GM10248 (cell line): ENCODE measurements at regions not wholly inside any gene's neighbourhood (a gene's known extent, or its start where the extent isn't known, plus 50 kb on each side); places are given as distances from the start of the nearest gene placed in this dataset.

Source experiments
- CTCF ChIA-PET: fragments of 300-600 bp; sonication (Branson Sonifier 250); formaldehyde crosslinking; extraction: SDS; loops from one replicate; lab custom pipeline; 2021; ENCODE audit warnings: antibody characterized with exemption; lab: Yijun Ruan, JAX
- POLR2A ChIA-PET: fragments of 350-650 bp; sonication (Branson Sonifier 250); formaldehyde crosslinking; extraction: SDS; loops from one replicate; lab custom pipeline; 2020; ENCODE audit warnings: antibody characterized with exemption; lab: Yijun Ruan, JAX
- DNase-seq: peaks from one replicate; pipeline ENCODE4 v3.0.0; 2012; ENCODE audit errors: extremely low spot score
- TF ChIP-seq, protein P1 (sequence below): IDR thresholded peaks from 2 replicates; pipeline ENCODE4 v1.5.1; 2012; ENCODE audit warnings: mild to moderate bottlenecking, low read depth; ENCODE audit errors: extremely low read depth, missing control alignments, control extremely low read depth

DNA sequence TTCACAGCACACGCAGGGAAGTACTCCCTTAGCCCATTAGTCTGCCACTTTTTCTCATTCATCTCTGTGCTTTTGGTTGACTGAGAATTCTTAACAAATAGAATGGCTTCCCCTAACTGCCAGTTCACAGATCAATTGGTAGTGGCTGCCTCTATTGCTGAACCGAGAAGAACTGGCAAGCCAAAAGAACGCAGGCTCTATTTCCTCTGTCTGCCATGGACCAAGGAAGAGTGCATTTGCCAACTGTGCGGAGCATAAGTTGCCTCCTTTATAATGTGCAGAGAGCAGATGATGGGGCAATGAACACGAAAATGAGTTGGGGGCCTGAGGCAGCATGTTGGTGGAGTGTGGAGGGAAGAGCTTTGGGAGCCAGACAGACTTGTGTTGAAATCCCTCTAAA is 483.1 kb upstream of the CAMK1G start:
- ChIA-PET POLR2A (no interaction called here), CTCF (interaction anchor here (0.6 to 1.4 kb wide), 4 partner anchors 8 to 44 kb away, joined by 3 read pairs; no protein-coding TSS in a partner anchor)
- TF ChIP-seq, protein P1, sequence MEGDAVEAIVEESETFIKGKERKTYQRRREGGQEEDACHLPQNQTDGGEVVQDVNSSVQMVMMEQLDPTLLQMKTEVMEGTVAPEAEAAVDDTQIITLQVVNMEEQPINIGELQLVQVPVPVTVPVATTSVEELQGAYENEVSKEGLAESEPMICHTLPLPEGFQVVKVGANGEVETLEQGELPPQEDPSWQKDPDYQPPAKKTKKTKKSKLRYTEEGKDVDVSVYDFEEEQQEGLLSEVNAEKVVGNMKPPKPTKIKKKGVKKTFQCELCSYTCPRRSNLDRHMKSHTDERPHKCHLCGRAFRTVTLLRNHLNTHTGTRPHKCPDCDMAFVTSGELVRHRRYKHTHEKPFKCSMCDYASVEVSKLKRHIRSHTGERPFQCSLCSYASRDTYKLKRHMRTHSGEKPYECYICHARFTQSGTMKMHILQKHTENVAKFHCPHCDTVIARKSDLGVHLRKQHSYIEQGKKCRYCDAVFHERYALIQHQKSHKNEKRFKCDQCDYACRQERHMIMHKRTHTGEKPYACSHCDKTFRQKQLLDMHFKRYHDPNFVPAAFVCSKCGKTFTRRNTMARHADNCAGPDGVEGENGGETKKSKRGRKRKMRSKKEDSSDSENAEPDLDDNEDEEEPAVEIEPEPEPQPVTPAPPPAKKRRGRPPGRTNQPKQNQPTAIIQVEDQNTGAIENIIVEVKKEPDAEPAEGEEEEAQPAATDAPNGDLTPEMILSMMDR: no peak
- no peak for DNase-seq

DNA sequence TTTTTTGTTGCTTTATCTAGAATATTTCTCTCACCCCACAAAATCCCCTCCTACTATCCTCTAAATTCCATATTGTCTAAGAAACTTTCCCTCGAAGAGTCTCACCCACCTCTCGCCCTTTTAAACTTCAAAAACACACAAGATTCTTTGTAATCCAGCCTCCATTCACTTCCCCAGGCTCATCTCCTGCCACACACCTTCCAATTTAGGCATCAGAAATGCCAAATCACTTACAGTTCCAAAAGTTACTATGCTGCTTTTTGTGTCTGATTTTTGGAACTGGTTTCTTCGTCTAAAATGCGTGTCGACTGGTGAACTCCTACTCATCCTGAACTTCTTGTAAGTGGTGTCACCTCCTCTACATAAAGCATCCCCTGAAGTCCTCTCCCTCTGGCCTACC is 482.4 kb upstream of the CAMK1G start:
- POLR2A ChIA-PET: no interaction called here
- CTCF ChIA-PET: interaction anchor here (0.6 to 1.4 kb wide), 4 partner anchors 8 to 44 kb away, joined by 3 read pairs; no protein-coding TSS in a partner anchor
- DNase-seq: no peak
- TF ChIP-seq, protein P1: no peak

DNA sequence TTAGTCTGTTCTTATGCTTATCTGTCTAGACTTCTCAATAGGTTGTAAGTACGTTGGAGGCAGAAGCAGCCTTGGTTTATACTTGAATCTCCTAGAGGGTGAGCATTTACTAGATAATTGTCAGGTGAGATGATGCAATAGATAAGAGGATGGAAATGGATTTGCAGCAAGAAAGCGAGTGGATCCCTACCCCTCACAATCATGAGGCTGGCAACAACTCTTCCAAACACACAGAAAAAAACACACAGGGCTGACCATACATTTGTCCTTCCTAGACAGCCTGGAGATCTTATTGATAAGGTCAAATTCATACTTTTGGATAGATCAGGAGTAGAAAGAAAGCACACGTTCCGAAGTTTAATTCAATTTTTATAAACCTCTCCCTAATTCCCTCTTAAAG is 481.4 kb upstream of the CAMK1G start:
- TF ChIP-seq, protein P1: no peak
- ChIA-PET CTCF (no interaction called here), POLR2A (no interaction called here)
- no peak for DNase-seq

DNA sequence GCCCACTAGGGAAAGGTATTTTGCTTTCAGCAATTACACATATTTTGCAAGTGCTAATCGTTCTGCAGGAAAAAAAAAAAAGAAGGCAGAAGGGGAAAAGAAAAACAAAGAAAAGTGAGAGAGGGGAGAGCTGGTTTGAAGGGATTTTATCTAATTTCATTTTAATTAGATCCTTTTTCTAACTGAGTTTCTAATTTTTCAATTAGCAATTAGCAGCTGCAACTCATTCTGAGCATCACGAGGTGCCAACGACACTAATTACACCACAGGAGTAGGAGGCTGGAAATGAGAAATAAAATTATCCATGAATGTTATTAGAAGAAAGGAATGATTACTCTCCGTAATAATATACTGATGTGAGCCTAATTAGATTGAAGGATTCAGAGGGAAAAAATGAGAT is 481.0 kb upstream of the CAMK1G start:
- ChIA-PET CTCF (no interaction called here), POLR2A (no interaction called here)
- TF ChIP-seq, protein P1: no peak
- DNase-seq: no peak

DNA sequence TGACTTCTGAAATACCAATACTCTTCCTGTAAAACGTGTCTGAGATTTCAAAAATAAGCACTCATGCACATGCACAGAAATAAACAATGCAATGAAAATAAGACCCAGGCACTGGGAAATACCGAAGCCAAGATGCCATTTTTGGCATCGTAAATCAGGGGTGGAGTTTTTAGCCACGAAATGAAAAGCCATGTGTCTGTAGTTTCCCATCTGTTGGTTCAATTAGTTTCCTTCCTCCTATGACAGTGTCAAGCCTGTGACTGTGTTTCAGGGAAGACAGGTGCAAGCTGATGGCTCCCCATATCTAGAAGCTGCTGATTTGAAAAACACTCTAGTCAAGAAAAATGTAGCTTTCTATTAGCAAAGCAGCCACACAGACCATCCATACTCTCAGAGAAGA is 480.4 kb upstream of the CAMK1G start:
- TF ChIP-seq, protein P1: no peak
- POLR2A ChIA-PET: no interaction called here
- no peak for DNase-seq
- CTCF ChIA-PET: interaction anchor here (0.9 kb wide), 1 partner anchor 9 kb away, joined by 3 read pairs; no protein-coding TSS in a partner anchor

DNA sequence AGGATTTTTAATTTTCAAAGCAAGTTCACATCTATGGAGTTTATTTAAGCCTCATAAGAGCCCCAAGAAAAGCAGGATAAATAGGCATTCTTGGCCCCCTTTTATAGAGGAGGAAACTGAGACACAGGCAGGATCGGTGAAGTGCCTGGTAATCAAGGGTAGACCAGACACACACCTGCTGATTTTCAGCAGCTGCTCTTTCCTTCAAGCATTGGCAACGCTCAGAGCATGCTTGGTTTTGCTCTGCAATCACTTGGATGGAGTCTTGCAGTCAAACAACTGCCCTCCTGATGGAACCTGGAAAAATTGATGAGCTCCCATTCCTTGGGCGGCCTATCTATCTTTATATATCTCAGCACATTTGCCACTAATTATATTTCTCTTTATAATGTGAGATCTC is 478.9 kb upstream of the CAMK1G start:
- POLR2A ChIA-PET: no interaction called here
- CTCF ChIA-PET: interaction anchor here (1.1 kb wide), 1 partner anchor 103 kb away, joined by 3 read pairs; no protein-coding TSS in a partner anchor
- DNase-seq: no peak
- TF ChIP-seq, protein P1: no peak

DNA sequence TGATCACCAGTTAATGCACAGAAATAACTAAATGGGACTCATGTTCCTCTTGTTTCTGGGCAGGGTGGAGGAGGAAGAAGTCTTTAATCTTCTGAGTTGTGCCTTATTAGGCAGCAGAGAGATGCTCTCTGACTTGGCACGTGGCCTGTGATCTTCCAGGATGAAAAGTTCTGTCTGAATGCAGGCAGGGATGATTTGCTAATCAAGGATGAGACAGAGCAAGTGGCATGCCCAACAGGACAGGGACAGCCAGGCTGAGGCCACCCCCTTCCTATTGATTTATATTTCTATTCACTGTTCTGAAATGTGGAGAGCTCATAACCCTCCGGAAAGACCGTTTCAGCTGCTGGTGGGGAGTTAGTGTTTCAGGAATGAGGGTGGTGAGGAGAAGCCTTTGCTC is 477.8 kb upstream of the CAMK1G start:
- POLR2A ChIA-PET: no interaction called here
- TF ChIP-seq, protein P1: no peak
- DNase-seq: no peak
- CTCF ChIA-PET: interaction anchor here (0.6 to 1.4 kb wide), 2 partner anchors 35 to 38 kb away, joined by 3 read pairs; no protein-coding TSS in a partner anchor
